GM19467 (cell line): ENCODE measurements at regions not wholly inside any gene's neighbourhood (a gene's known extent, or its start where the extent isn't known, plus 50 kb on each side); places are given as distances from the start of the nearest gene placed in this dataset.

Source experiments
- ATAC-seq: cut with Tn5 transposase; IDR thresholded peaks from one replicate; pipeline ENCODE4 v1.9.1; 2021; ENCODE audit warnings: mild to moderate bottlenecking, moderate library complexity; ENCODE audit not compliant: unreplicated experiment

DNA sequence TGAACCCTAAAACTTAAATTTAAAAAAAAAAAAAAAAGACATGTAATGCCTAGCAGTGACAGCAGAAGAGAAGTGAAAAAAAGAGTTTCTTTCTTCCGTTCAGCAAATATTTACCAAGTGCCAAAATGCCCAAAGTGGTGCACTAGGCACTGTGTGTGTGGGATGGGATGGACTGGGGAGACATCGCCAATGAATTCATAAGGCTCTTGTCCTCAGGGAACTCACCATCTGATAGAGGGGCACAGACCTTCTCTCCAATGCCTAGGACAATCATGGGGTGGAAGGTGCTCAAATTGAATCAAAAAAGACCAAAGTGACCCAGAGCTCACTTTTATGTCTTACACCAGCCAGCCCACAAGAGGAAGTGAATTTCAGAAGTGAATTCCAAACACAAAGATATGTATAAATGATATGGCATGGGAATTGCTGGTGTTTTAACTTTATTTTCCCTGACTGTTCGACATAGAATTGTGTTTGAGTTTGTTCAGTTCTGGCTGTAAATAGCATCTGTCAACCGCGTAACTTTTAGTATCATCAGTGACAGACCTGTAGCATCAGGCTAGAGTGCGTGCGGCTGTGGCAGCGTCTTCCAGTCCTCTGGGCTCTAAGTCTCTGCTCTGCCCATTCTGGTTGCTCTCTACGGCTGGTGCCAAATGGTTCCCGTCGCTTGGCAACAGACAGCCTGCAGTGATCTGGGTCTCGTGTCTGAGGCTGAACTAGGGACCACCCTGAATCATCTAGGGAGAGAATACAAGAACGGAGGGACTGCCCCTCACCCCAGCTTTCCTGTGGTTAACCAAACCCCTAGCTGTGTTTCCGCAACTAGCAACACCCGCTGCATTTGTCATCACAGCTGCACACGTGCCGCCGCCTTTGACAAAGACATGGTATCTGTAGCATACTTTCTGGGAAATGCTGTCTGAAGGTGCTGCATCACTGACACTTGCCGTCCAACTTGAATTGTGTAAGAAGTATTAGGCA lies 154.0 kb upstream of the THBS1 start:
- peak; percentile 82 for ATAC-seq

DNA sequence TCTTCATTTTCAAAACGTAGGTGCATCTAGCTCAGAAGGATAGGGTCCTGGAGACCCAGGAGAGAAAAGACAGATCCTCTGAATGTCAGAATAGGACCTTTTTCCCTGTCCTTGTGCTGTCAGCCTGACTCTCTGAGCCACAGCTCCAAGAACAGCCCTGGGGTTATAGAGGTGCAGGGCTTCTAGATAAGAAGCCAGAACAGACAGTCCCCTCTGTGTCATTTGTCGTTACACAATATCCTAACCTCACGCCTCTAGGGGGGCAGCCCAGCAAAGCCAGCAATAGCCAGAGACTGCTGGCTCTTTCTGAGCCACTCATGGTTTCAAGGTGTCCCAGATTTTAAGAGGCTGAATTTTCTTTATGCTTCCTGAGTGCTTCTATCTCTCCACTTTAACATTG lies 153.2 kb upstream of the THBS1 start:
- peak; percentile 14 for ATAC-seq

DNA sequence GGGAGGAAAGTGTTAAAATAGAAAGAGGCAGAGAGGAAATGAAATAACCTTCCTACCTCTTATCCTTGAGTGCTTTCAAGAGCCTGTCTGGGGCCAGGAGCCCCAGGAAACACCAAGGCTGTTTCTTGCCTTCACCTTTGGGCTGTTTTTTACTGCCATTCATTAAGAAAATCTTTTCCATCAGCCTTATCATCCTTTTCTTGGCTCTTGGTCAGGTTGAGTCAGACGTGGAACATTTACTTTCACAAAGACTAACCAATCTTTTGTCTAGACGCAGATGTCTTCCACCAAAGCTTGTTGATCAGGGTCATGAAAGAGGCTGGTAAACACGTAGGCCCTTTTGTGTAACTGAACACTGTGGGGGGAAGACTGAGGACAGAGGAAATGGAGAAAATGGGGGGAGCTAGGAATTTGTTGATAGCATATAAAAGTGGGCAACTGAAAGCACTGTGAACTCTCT lies 151.0 kb upstream of the THBS1 start:
- no peak for ATAC-seq

DNA sequence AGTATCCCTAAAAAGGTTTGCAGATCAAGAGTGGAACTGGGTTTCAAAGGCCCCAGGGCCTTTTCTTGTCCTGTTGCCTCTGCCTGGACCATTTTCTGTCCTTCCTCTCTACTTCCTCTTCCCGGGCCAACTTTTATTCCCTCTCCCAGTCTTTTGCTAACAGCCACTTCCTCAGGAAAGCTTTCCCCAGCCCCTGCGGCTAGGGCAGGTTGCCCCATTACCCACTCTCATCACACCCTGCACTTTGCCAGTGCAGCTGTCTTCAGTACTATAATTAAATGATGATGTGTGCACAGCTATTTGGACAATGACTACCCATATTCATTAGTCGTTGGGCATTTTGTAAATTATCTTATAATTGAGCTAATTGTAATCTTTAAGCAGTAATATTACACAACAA lies 150.5 kb upstream of the THBS1 start:
- ATAC-seq, result no peak

DNA sequence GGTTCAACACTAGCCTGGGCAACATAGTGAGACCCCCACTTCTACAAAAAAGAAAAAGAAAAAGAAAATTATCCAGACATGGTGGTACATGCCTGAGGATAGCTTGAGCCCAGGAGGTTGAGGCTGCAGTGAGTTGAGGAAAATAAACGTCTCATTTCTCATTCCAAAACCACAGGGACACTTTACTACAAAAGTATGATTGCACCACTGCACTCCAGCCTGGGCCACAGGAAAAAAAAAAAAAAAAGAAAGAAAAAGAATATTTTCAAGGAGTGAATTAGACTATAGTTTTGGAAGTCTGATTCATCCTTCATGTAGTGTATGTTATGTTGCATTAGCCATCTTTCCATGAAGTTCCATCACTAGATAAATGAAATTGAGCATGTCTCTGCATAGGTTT lies 149.5 kb upstream of the THBS1 start:
- ATAC-seq, result no peak

DNA sequence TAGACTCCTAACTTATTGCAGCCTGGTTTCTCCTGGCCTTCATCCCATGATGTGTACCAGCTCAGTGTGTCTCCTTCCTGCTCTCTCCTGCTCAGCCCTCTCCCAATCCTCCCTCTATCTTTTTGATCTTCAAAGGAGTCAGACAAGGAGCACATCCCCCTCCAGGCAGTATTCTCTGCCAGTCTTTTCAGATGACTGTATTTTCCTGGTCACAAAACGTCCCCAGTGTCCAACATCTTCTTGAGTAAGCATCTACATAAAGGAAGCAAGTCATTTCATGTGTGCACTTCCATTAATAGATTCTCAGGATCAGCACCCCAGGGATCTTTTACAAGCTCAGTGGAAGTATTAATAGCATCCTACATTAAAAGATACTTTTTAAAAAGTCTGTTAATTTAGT lies 148.9 kb upstream of the THBS1 start:
- no peak for ATAC-seq

DNA sequence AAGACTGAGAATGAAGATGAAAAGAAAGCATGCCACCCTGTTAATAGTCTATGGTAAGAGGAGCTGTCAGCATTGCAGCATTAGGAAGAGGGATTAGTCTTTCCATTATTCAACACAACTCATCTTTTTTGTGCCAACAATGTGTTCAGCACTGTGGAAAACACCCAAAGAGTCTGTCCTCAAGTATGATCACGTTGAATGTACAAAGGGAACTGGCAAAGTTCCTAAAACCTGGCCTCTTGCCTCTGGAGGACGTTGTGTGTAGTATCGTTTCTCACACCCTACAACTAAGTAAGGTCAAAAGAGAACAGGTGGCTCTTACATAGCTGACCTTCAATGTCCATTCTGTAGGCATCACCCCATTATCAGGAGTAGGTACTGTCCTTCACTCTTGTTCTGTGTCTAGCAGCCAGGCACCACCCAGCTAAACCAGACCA lies 147.9 kb upstream of the THBS1 start:
- ATAC-seq, result no peak

DNA sequence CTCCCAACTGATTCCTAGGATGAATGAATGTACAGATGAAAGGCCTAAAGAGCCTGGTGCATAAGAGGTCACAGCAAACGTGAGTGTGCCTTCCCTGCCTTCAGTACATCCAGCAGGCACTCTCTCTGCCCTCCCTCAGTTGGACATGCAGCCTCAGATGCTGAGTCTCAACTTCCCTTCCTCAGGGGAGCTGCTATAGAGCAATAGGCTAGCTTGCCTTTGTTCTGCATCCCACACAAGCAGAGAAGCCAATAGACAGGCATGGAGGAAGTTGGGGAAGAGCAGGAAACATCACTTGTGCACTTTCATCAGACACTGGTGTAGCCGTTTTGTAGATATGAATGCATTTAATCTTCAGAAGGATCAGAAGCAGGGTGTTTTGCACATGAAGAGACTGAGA lies 147.5 kb upstream of the THBS1 start:
- ATAC-seq, result no peak

DNA sequence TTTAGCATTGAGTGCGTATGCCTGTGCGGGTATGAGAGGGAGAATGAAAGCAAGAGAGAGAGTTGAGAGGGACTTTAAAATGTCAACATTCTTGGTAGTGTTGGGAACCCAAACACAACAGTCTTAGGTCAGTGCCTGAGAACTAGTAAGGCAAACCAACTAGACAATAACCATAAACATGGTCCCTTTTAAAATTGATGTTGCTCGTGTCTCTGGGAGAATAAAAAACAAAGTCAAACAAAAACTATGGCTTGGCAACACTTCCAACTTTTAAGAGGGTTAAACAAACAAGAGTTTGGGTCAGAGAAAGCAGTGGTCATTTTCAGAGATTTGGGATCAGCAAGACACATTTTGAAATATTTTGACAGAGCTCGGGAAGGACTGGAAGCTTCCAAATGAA lies 146.7 kb upstream of the THBS1 start:
- no peak for ATAC-seq

DNA sequence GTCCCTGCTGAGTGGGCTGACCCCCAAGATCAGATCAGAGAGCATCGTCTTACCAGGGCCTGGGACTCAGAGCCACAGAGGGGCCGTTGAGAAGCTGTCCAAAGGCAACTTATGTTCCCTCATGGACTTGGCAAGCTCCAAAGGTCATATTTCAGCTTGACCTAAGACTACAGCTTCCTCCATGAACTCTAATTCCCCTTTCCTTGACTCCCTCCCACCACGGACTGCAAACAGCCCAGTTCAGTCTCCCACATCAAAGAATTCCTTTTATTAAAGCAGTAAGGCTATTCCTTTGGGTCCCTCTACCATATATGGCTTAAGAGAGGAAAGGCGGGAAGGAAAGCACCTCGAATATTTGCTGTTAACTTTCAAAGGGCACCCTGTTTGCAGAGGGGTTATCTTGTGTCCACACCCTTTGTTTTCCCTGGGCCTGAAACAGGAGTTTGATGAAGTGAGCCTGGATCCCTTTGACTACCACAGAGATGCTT lies 146.1 kb upstream of the THBS1 start:
- no peak for ATAC-seq

DNA sequence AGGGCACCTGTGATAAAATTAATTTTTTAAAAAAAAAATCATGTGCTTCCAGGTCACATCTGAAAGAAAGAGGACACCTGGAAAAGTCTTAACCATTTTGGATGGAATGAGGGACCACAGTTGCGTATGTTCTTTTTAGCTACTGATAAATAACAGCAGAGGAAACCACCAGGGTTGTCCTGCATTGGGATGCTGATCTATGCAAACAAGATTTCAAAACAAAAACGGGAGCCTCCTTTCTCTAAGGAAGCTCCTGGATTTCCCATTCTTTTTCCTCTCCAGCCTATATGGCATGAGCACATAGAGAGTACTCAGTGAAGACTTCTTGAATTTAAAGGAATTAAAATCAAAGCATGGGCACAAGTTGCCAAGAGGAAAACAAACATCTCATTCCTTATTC lies 145.6 kb upstream of the THBS1 start:
- no peak for ATAC-seq

DNA sequence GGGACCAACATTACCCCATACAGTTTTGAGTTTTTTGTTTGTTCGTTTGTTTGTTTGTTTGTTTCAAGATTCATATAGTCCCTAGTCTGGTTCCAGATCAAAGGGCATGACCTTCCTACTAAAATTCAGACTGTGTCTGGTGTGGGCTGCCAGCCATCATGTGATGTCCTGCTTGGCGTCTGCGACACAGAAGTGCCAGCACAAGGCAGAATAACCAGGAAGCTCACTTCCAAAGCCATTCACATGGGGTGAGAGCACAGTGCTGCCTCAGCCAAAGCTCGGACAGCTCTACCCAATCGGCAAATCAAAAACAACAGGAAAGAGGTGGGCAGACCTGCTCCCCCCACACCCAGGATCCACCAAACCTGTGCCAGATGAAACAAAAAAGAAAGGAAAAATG lies 142.6 kb upstream of the THBS1 start:
- ATAC-seq, result no peak

DNA sequence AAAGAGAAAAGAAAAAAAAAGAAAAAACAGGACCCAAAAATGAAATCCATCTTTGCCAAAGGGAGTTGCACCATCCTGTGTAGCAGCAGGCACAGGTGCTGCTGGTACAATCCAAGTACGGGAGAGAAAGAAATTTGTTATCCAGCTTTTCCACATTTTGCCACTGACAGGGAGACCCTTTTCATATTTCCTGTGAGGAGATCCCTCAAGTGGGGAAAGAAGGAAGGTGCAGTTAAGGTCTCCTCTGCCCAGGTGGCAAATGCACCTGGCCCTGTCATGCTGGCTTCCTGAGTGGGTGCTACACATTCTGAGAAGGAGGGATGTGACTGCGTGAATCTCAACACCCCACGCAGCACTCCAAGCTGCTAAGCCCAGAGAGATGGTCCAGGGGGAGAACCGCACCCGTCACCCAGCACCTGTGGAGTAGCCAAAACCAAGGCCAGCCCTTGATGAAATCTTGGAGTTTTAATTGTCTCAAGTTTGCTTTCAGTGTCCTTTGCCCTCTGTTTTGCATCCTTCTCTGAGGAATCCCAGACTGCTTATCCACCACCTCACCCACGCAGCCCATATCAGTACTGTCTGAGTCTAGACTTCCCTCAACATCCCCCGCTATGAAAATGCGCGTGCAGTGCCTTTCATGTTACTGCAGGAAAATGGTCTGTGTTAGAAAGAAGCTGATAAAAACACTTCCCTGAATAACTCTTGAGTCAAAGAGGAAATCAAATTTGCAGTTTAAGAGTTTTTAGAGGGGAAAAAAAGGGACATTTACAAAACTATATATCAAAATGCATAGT lies 141.9 kb upstream of the THBS1 start:
- no peak for ATAC-seq

DNA sequence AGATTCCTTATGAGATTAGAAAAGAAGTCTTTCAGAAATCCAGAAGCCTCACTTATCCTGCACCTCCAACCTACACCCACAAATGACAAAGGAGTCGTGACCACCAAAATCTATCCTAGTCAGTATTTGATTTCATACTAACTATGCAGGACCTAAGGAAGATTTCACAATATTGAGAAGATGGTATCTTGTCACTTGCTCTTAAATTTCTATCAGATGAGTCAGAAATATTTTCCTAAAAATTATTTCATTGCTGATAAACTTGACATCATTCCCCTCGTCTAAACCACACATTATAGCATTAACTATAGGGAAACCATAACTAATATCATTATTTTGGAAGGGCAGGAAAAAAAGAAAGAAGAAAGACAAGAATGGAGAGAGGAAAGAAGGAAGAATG lies 138.0 kb upstream of the THBS1 start:
- ATAC-seq, result no peak

DNA sequence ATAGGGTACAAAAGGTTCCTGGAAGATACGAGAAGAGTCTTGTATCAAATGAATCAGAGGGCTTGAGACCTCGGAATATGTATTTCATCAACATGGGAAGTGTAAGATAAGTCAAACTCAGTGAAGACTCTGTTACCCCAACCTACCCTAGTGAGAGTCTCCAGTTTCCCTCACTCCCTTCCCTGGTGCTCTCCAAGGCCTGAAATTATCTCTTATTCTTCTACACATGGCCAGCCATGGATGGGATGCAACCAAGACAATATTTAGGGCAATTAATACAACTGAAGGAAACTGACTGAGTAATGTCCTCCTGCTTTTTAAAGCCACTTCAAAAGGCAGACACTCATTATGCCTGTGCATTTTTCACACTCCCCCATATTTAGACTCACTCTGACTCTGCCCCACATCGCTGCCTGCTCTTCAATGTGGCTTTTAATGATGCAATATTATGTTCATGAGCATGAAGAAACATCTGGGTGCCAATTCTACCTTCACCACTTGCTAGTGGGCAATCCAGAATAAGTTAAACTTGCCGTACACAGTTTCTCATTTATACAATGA lies 137.1 kb upstream of the THBS1 start:
- no peak for ATAC-seq

DNA sequence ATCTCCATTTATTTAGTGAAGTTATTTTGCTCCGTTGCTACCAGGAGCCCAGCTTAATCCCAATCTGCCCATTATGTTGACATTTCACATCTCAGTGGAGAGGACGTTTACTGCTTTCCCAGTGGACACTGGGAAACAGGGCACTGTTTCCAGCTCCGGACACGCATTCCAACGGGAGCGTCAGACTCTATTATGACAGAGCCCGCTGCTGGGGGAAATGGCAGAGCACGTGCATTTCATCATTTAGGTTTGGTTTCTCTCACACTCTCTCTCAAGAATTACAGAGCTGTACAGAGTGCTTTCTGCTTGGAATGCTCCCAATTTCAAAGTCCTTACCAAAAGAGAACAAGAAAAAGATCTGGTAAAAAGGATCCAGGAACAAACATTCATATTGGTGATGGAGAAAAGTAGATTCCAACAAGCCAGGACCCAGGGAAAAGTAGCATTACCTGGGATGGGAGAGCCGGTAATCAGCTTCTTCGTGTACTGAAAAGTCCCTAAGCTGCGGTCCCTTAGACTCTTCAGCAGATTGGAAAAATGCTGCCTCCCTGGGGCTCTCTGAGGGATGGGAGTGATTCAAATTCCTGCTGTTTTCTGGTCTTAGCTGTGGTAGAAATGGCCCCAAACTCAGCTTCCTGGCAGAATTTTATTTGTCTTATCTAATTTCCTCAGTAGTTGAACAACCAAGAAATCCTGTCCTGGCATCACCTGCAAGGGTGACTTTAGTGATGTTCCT lies 136.0 kb upstream of the THBS1 start:
- ATAC-seq, result no peak

DNA sequence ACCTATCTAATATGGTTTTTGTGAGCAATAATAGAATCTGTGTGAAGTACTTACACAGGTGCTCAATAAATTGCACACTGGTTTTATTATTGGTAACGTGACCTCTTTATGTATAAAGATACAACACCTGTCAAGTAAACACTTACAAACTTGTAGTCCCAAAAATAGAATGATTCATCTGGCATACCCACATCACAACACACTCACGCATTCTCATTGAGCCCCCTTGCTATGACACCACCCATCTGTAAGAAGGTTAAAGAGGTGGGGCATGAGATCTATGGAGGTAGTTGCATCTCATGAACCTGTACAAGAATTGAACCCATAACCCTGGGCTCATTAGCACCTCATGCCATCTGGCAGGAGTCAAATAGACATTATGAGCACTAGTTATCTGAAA lies 134.9 kb upstream of the THBS1 start:
- no peak for ATAC-seq

DNA sequence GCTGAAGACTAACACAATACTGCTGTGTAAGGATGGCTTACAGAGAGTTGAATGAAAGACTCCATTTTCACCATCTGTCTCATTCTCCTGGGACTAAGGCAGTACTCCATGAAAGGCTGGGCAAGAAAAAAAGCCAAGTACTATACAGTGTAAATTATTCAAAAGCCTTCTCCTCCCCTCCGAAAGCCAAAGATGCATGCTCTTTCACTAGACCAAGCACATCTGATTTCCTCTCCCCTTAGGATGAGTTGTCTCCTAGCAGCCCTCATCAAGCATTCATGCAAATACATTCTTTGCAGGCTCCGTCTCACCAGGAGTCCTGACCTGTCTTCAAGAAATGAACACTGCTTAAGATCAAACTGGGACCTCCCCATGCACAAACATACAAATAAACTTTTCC lies 133.5 kb upstream of the THBS1 start:
- no peak for ATAC-seq

DNA sequence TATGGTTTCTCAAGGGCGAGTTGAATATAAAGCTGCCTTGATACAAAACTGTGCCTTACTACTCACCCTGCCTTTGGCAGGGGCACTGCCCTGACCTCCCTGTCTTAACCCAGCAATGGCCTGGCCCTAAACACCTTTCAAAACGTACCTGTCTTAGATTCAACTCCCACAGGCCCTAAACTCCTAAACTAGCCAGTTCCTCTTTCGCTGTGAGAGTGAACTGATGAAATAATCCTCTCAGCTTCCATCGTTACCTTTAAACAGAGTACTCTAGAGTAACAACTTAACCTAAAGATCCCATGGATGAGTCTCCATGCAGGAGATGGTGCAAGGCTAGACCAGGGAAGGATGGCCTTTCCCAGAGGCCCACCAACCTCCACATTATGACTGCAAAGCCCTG lies 133.0 kb upstream of the THBS1 start:
- no peak for ATAC-seq

DNA sequence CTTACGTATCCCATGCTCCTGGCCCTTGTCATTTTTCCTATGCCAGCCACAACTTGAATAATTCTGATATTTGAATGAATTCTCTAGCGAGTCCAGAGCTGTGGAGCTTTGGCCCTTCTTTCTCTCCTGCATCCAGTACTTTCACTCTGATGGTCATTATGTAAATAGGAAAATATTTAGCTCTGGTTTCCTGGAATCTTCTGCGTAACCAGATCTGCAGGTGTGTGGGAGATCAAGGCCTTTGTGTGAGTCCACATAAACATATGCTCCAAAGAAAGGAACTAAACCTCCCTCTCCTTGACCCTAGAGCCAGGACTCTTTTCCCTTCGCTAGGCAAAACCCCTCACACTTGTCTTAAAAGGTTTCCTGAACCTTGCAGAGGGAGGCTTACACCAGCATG lies 132.5 kb upstream of the THBS1 start:
- ATAC-seq, result no peak
